Jurkat, Clone E6-1 (cell line): ENCODE measurements at regions not wholly inside any gene's neighbourhood (a gene's known extent, or its start where the extent isn't known, plus 50 kb on each side); places are given as distances from the start of the nearest gene placed in this dataset.

Source experiments
- DNase-seq: peaks from one replicate; pipeline ENCODE4 v3.0.0-alpha.2; 2011; ENCODE audit warnings: low read depth, low spot score
- H3K4me3 ChIP-seq: 2 replicates; pipeline ENCODE4 v1.5.1; 2011; ENCODE audit warnings: mild to moderate bottlenecking, low read length, control low read depth, moderate library complexity

DNA sequence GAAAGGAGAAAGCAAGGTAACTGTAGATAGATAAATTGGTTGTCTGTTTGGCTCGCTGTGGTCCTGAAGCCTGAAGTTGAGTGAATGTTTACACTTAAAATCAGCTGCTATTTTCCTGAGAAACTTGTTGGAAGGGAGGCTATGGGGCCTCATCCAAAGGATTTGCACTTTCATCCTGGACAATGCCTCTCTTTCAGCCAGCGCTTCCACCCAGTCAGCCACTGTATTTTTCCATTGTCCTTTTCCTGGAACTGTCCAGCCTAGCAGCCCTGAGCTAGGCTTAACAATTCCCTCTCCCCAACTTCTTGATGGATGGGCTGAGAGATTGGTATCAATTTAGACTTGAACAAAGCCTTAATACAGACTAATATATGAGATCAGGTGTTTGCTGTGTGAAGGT, 429.2 kb downstream of the DMAC1 start:
- no peak for DNase-seq
- no peak overlapping the region for H3K4me3 ChIP-seq

DNA sequence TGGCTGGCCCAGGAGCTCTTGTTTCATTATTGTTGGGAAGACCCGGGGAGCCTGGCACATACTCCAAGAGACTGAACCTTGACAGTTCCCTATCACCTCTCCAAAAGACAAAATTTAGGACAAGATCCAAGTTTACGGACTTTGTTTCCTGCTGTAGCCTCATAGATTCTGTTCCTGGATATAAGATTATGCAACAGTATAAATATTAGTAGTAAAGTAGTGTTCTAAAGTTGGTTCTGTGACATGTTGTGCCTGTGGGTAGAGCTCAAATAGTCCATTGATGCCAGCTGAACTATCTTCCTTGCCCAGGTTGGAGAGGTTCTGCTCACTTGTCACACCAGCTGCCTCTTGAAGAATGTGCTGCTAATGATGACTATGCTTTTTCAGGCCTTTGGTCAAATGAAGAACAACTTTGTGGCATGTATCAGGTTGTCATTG, 430.2 kb downstream of the DMAC1 start:
- H3K4me3 ChIP-seq: no peak overlapping the region
- no peak for DNase-seq

DNA sequence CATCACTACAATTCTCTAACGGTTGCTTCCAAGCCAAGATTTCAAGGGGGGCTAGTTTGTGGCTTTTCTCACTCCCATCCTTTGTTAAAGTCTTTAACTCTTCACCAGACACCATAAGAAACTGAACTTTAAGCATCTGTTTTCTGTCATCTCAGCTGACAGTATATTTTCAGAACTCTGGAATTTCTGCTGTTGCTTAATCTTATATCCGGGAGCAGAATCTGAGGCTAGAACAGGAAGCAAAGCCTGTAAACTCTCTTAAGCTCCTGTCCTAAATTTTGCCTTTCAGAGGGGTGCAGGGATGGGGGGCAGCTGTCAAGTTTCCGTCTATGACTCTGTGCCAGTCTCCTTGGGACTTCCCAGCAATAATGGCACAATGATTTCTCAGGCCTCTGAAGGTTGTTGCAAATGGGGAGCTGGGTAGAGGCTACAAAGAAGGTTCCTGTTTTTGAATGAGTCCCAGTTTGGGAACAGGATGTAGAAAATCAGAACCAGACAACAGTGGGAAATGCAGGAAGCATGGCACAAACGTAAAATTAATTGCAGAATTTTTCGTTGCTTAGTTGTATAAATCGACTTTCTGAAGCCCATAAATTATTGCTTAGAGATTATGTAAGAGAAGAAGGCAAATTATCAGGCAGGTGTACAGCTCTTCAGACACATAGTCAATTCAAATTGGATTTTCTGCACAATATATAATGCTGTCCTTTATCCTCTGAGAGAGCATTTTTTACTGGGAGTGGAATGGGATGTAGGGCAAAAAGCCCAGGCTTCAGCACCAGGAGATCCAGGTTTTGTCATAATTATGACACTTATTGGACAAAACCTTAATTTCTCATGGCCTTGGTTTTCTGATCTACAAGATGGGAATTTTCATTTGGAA, 430.9 kb downstream of the DMAC1 start:
- H3K4me3 ChIP-seq: no peak overlapping the region
- no peak for DNase-seq

DNA sequence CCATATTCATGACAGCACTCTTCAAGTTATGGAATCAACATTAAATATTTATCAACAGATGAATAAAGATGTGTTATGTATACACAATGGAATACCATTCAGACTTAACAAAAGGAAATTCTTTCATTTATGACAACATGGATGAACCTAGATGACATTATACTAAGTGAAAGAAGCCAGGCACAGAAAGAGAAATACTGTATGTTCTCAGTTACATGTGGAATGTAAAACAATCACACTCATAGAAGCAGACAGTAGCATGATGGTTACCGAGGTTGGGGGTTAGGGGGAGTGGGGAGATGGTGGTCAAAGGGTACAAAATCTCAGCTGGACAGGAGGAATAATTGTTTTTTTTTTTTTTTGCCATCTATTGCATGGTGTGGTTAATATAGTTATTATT, 431.9 kb downstream of the DMAC1 start:
- no peak overlapping the region for H3K4me3 ChIP-seq
- DNase-seq: no peak

DNA sequence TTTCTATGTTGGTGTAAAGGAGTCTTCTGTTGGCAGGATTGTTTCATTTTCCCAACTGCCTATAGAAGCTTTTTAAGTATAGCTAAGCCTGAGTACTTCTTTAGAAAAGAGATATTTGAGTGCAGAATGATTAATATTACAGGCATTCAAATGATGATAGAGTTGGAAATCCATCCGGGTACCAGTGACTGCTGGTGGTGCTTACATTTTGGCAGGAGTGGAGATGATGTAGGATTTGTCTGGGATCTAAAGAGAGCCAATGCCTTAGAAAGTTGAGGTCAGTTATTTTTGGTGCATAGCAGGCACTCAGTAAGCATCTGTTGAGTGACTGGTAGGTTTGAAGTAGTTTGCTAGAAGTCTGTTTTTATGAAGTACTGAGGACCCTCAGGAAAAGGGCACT, 433.5 kb downstream of the DMAC1 start:
- H3K4me3 ChIP-seq: no peak overlapping the region
- DNase-seq: no peak

DNA sequence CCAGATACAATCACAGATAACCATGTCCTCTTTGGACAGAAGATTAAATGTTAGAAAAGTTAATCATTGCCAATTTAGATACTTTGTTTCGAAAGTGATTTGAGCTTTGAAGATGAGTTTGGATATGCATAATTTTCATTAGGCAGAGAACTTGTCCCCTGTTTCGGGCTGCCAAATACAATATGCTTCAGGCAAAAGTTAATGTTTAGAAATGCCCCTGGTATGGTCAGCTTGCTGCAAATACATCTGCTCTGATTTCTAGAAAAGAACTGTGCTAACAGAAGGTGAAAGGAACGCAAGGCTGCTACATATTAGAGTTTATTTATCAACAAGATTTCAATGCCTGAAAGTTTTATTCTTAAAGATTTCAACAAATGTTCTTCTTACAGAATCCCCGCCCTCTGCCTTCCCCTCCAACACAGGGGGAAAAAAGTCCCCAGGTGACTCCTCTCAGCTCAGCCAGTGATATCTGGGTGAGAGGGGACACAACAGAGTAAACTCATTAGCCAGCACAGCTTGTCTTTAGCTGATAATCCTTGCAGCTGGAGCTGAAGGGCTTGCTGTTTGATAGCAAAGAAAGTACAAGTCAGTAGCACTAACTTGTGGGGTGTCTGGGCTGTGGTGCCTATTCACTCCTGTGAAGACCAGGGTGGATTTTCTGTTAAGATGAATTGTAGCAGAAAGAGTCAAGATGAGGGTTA, 435.7 kb downstream of the DMAC1 start:
- no peak overlapping the region for H3K4me3 ChIP-seq
- DNase-seq: no peak

DNA sequence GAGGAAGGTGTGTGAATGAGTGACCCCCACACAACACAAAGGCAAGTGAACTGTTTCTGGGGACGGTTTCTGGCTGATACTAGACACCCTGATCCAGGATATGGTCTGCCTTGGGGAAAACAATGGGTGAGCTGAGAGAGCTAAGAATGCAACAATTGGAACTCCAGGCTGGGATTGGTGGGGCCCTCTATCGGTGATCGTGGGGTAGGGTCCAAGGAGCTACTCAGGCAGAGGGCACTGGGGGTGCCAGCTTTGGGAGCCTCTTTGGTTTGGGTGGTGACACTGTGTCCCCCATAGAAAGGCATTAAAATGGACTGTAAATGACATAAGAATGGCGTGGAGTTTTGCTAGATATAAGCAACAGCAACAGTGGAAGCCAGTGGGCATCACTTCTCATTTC, 439.1 kb downstream of the DMAC1 start:
- no peak for DNase-seq
- H3K4me3 ChIP-seq: no peak overlapping the region

DNA sequence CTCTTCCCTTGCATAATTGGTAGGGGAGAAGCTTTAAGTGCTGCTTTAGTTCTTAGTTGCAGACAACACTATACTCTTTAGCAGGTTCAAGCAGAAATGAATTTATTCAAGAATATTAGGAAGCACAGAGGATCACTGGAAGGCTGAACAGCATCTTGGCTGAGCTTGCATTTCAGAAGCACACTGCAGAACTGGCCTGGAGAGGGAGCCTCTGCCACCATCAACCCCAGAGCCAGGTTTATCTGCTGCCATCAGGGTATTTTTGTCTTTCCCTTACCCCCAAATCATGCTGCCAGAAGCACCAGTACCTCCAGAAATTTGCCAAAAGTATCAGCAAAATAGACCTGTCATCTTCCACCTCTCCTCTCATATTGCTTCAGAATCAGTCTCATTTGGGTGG, 440.7 kb downstream of the DMAC1 start:
- no peak overlapping the region for H3K4me3 ChIP-seq
- DNase-seq: no peak

DNA sequence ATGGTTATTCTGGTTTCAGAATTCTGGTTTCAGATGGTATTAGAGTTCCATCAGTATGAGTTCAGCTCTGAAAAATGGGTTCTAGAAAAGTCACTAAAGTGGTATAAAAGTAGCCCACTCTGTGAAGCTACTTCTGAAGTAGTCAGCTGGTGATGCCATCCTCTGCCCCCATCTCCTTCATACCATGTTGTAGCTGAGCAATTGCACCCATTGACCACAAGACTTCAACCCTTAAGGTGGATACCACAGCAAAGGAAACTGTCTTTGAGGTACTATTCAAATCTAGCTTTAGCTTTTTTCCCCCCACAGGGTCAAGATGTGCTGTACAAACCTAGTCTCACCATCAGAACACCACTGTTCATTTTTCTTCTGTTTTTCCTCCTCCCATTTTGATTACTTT, 444.9 kb downstream of the DMAC1 start:
- no peak for DNase-seq
- no peak overlapping the region for H3K4me3 ChIP-seq

DNA sequence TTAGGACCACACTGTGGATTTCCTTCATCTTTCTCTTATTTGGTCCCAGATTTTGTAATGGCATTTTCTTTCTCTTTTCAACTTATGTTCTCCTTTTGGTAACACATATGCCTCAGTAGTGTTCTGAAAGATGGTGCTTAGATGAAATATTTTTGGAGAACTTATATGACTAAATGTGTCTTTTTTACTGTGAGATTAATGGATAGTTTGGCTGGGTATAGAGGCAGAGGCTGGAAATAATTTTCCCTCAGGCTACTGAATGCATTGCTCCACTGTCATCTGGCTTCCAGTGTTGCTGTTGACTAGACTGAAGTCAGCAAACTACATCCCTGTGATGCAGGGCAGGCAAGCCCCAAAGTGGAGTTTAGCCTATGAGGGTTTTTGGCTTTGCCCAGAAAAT, 450.9 kb downstream of the DMAC1 start:
- no peak for DNase-seq
- H3K4me3 ChIP-seq: no peak overlapping the region

DNA sequence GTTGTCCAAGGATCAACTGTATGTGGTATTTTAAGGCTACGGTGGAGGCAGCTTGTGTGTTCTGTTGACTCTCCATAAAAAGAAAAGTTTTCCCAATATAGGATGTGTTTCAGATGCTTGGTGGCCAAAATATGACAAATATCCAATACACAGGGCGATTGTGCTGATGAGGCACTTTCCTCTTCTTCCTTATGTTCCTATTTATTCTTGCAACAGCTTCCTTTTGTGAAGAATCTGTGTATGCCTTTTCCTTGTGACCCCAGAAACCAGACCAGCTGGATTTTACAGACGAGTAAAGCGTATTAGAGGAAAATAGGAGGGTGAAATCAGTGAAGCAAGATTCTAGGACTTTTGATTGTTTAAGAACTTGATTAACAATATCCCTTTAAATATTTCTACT, 452.0 kb downstream of the DMAC1 start:
- no peak overlapping the region for H3K4me3 ChIP-seq

DNA sequence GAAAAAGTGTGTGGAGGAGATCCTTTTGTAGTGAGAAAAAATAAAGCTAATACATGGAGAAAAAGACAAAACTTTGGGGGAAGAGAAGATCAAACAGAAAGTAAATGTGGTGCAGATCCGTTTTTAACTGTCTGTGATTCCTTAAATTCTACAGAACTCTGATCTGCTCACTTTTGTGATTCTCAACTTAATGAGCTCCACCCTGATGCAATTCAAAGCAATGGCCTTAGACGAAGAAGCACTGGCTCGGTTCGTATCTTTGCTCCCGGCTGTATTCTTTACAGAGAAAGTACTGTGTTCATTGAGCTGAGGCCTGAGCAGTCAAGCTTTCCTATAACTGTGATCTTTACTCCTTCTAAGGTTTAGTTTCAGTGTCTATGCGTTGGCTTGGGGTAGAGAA, 453.4 kb downstream of the DMAC1 start:
- DNase-seq: no peak
- no peak overlapping the region for H3K4me3 ChIP-seq

More for the DNA sequence above, 452.0 kb downstream of the DMAC1 start:
- no peak for DNase-seq

DNA sequence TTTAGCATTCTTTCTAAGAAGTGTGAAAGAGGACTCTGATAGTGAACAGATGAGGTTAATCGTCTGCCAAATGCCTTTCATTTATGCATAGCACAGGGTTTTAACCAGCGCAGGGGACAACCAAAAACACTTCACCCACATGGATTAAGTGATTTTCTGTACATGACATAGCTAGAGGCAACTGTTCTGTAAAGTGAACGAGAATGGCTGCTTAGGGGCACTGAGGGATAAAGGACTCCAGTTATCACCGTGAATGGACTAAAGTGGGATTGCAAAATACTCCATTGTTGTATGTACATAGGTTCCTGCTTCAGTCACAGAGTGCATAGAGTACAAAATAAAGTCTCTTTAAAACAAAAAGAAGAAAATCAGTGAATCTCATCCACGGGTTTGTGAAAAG, 456.8 kb downstream of the DMAC1 start:
- H3K4me3 ChIP-seq: no peak overlapping the region
- DNase-seq: no peak

DNA sequence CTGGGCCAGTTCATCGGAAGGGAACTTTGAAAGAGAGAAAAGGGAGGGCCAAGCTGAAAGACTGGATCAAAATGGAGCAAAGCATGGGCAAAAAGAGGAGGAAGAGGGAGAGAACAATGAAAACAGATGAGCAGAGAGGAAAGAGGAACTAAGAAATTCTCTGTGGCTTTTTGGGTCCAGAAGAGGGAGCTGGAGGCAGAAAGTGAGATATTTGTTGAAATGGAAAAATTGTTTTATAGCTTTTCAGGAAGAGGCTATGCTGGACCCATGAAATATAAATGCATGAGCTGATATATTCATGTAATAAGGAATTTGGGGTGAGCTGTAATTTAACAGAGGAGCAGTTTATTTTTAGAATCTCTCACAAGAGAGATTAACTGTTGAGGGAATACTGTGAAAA, 457.3 kb downstream of the DMAC1 start:
- DNase-seq: no peak
- no peak overlapping the region for H3K4me3 ChIP-seq

DNA sequence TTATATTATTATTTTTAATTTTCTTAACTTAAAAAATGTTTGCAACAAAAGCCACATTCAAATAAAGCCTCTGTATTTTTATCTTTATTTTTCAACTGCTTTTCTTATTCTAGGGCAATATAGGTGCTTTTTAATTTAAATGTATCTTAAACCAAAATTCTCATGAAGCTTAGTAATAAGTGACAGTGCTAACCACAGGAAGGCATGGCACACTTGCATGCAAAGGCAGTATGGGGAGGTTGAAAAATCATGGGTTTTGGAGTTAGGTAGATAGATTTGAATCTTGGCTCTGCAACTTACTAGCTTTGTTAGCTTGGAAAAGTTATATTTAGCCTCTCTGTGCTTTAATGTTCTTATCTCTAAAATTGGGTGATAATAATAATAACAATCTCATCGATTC, 458.0 kb downstream of the DMAC1 start:
- DNase-seq: no peak
- no peak overlapping the region for H3K4me3 ChIP-seq

DNA sequence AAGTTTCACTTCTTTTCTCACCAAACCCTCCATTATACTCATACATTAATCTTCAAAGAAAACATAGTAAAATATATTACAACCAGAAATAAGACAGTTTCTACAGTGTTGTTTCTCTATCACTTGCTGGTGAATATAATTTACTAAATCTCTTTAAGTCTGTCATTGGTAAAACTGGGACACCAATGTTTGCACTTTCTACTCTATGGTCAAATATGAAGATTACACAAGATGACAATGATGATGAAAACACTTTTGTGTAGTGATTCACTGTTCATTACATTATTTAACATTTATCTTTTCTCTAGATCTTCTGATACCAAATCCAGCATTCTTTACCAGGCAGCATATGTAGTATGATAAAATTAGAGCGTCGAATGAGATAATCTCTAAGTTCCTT, 459.1 kb downstream of the DMAC1 start:
- no peak for DNase-seq
- no peak overlapping the region for H3K4me3 ChIP-seq

DNA sequence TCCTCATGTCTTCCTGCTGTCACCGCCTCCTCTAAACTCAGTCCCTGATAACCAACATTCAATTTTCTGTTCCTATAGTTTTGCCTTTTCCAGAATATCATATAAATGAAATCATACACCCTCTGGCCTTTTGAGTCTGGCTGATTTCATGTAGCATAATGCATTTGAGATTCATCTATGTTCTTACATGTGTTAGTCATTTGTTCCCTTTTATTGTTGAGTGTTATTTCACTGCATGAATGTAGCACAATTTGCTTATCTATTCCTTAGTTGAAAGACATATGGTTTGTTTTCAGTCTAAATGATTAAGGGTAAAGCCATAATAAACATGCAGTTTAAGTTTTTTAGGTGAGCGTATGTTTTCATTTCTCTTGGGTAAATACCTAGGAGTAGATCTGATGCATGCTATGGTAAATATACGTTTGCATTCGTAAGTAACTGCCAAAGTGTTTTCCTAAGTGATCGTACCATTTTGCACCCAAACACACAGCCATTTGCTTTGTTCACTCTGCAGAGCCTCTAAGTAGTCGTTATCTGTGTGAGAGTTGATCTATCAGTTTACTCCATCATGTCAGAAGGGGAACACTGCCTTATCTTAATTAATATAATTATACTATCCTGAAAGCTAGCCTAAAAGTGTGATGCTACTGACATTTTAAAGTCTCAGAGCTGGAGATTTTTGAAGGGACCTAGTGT, 460.8 kb downstream of the DMAC1 start:
- DNase-seq: no peak
- no peak overlapping the region for H3K4me3 ChIP-seq

DNA sequence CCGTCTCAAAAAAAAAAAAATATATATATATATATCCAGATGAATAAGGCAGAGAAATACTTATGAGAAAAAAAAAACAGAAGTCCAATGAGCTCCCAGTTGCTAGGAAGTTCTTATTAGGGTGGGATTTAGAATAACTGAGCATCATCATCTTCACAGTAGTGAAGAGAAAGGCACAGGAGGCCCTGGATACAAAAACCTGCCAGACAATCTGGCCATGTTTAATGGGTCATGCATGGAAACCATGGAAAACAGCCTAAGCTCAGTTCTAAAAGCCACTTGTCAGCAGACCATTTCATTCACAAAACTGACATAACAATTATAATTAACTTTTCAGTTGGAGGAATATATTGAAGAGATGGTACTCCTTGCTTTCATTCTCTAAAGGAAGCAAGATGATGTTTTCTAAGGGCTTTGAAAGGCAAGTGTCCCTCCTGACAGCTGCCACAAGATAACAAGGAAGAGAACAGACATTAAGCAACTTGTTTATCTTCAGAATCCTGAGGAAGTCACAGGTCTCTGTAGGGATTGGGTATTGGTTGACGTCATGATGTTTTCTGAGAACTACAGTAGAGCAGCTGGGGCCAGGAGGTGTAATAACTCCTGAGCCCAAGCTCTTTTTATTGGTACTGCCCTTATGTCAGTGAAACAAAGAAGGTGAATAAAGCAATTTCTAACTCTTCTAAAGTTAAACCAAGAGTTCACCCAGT, 463.1 kb downstream of the DMAC1 start:
- DNase-seq: no peak
- H3K4me3 ChIP-seq: no peak overlapping the region

DNA sequence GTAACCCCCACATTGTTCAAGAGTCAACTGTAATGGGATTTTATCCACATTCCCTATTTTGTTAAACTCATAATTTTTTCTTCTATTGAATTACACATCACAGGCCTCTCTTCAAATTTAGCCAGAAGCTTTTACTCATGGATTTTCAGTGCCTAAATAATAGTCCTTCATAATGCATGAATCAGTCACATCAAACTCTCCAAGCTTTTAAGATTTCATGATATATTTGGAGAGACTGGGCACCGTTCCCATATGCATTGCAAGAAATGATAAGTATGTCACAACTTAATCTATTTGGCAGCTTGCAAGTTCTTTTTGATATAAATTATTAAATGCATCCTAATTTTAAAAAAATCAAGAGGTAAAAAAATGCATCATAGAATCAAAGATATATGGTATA, 465.9 kb downstream of the DMAC1 start:
- no peak overlapping the region for H3K4me3 ChIP-seq
- no peak for DNase-seq

DNA sequence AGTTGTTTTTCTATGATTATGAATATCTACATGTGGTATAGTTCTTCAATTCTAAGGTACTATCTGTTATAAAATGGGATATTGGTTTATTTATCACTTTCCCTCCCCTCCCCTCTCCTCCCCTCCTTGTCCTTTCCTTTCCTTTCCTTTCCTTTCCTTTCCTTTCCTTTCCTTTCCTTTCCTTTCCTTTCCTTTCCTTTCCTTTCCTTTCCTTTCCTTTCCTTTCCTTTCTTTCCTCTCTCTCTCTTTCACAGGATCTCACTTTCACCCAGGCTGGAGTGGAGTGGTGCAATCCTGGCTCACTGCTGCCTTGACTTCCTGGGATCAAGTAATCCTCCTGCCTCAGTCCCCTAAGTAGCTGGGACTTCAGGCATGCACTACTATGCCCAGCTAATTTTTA, 466.8 kb downstream of the DMAC1 start:
- no peak overlapping the region for H3K4me3 ChIP-seq
- DNase-seq: no peak
